Epithelial cell of proximal tubule (primary cell): ENCODE measurements at regions not wholly inside any gene's neighbourhood (a gene's known extent, or its start where the extent isn't known, plus 50 kb on each side); places are given as distances from the start of the nearest gene placed in this dataset.

ENCODE experiments used
- DNase-seq: peaks from one replicate; pipeline ENCODE4 v3.0.0-alpha.2; 2011; ENCODE audit warnings: low read depth
- H3K4me3 ChIP-seq: 2 replicates; pipeline ENCODE4 v1.5.1; 2011; ENCODE audit warnings: low read depth, mild to moderate bottlenecking, low read length
- TF ChIP-seq, protein P1 (sequence below): conservative IDR thresholded peaks from 2 replicates; pipeline ENCODE4 v1.5.1; 2012; ENCODE audit warnings: low read depth, mild to moderate bottlenecking, low read length

DNA sequence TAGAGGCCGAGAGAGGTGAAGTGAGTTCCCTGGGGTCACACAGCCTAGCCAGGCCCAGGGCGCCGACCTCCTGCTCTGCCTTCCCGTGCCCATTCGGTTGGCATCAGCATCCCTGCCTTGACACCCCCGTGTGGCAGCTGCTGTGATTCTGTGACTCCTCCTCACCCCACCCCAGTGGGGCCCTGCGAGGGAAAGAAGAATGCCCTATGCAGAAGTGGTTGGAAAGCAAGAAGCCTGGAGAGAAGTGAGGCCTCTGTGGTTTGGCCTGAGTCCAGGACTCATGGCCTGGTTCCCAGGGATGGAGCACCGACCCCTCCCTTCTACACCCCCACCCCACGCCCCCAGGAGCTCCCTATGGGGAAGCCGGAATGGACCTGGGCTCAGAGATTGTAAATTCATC lies 296.2 kb downstream of the SEC14L1 start:
- H3K4me3 ChIP-seq, result no peak overlapping the region
- DNase-seq, result no peak
- TF ChIP-seq, protein P1, sequence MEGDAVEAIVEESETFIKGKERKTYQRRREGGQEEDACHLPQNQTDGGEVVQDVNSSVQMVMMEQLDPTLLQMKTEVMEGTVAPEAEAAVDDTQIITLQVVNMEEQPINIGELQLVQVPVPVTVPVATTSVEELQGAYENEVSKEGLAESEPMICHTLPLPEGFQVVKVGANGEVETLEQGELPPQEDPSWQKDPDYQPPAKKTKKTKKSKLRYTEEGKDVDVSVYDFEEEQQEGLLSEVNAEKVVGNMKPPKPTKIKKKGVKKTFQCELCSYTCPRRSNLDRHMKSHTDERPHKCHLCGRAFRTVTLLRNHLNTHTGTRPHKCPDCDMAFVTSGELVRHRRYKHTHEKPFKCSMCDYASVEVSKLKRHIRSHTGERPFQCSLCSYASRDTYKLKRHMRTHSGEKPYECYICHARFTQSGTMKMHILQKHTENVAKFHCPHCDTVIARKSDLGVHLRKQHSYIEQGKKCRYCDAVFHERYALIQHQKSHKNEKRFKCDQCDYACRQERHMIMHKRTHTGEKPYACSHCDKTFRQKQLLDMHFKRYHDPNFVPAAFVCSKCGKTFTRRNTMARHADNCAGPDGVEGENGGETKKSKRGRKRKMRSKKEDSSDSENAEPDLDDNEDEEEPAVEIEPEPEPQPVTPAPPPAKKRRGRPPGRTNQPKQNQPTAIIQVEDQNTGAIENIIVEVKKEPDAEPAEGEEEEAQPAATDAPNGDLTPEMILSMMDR, result no peak

DNA sequence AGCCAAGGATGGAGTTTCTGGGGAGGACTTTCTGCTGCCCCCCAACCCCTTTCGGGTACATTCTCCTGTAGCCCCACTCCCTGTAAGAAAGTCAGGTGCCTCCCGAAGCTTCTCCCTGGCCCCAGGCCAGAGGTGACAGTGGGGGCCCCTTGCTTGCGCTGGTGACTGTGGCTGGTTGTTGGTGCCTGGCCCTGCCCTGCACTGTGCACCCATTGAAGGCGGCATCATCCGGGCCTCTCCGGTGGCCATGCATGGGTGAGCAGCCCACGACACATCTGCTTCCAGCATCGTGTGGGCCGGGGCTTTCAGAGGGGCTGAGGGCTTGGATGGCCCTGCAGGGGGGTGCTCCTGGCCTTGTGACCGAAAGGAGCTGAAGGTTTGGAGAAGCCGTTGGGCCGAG lies 297.0 kb downstream of the SEC14L1 start:
- no peak overlapping the region for H3K4me3 ChIP-seq
- no peak for DNase-seq
- TF ChIP-seq, protein P1, result no peak

DNA sequence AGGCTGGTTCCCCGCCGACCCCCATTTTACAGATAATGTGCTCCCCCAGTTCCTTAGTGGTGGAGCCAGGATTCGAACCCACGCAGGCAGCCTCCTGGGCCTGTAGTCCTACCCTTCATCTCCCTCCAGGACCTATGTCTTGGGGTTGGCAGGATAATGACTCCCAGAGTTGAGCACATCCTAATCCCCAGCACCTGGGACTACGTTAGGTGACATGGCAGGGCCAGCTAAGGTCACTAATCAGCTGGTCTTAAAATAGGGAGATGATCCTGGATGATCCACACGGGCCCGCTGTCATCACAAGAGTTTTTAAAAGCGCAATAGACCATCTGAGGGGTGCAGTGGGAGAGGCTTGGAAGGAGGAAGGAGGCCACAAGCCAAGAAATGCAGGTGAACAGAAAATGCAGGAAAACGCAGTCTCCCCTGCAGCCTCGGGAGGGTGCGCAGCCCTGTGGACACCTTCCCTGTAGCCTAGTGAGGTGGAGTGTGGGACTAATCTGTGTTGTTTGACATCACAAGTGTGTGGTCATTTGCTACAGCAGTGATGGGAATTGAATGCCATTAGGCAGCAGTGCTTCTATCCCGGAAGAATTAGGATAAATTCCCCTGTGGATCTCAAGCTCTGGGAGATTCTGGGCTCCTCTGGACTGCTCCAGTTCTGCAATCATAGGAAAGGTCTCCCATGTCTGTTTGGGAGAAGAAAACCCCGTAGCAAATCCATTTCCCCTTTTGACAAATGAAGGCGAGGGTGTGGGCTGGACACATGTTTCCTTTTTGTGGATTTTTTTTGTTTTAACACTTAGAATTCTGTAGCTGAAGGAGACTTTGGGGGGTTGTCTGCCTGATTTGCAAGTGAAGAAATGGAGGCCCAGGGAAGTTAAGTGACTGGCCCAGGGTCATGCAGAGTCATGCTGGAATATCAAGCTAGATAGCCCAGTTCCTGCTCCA lies 297.7 kb downstream of the SEC14L1 start:
- TF ChIP-seq, protein P1, result no peak
- no peak for DNase-seq
- no peak overlapping the region for H3K4me3 ChIP-seq

DNA sequence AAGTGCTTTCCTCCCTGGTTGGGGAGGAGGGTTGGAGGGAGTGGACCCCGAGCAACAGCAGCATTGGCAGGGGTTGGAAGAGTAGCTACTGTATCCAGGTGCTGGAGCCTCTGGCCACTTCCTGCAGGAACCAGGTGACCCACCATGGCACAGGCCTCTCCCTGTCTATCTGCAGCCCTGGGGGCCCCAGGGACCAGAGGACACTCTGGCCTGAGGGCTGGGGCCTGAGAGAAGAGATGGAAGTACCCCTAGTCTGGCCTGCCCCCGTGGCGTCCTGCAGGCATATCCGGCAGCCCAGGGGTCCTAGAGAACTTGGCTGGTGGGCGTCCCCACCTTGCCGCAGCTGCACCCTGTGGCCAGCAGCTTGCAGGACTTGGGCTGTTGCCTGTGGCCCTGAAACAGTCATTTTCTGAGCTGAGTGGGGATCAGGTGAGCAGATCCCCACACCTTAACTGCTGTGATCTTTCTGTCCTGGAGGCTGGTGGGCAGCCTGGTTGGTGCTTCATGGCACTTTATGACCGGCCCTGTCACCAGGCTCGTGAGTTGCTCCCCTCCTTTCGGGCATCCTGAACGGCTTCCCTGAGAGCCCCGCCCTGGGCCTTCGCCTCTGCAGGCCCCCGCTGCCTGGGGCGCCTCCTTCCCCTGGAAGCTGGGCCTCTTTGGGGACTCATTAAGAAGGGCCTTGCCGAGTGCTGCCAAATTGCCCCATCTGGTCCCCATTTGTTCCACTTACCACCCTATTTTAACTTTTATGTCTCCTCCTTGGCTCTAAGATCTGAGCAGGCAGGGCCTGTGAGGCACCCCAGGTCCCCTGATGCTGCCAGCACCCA lies 298.6 kb downstream of the SEC14L1 start:
- TF ChIP-seq, protein P1, result no peak
- no peak for DNase-seq
- H3K4me3 ChIP-seq, result no peak overlapping the region

DNA sequence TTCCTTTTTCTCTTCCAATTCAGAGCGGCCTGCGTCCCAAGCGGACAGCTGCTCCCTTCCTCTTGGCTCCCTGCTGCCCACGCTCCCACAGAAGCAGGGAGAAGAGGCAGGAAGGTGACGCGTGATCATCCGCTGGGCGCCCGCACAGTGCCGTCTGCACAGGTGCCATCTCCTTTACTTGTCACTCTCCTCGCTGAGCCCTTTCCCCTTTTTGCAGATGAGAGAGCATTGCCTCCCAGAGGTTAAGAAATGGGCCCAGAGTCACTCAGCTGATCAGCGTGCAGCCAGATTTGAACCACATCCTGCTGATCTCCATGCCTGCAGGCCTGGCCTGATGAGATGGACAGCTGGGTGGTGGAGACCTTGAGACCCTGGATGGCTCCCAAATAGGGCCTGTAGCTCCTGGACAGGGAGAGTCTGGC lies 299.8 kb downstream of the SEC14L1 start:
- TF ChIP-seq, protein P1, result no peak
- no peak for DNase-seq
- no peak overlapping the region for H3K4me3 ChIP-seq

DNA sequence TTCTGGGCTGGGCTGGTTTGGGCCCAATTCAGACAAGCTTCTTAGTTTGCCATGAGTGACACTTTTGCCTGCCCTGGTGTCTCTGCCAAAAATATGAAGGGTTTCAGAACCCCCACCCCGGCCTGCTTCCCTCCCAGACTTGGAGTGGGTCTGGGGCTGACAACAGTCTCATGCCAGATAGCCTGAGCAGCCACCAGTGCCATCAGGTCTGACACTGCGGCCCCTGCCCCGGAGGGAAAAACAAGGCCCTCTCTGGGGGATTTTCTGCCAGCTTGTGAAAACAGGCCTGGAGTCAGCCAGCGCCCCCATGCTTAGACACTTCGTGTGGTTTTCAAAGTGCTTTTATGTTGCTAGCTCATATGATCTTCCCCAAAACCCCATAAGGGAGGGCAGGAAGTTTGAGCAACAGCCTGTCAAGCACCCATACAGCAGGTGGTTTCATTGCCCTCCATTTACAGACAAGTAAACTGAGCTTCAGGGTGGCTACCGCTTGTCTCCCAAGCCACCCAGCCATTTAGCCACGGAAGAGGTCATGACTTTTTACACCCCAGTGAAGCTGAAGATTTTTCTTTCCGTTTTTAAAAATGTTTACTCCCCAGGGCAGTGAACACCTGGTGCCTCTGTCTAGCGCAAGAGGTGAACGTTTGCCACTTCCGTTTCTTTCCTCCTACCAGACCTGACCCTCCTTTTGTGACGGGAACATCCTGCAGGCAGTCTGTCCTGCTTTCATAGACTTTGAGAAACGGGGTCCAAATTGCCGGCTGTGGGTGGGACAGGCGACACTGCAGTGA lies 300.6 kb downstream of the SEC14L1 start:
- no peak overlapping the region for H3K4me3 ChIP-seq
- DNase-seq, result no peak
- TF ChIP-seq, protein P1, result no peak
